Brain pericyte (primary cell): ENCODE measurements at regions not wholly inside any gene's neighbourhood (a gene's known extent, or its start where the extent isn't known, plus 50 kb on each side); places are given as distances from the start of the nearest gene placed in this dataset.

ENCODE experiments used
- DNase-seq: peaks from one replicate; pipeline ENCODE4 v3.0.0-alpha.2; 2012; ENCODE audit warnings: low read depth, low spot score

GRCh38 chr20:17017232-17017631 lies 209.6 kb upstream of the PCSK2 start:
- DNase-seq: no peak

GRCh38 chr20:17021481-17021880 lies 205.4 kb upstream of the PCSK2 start:
- DNase-seq: no peak

GRCh38 chr20:17023036-17023435 lies 203.8 kb upstream of the PCSK2 start:
- DNase-seq: no peak

- DNase-seq: no peak
These were observed 203.0 kb upstream of the PCSK2 start for GRCh38 chr20:17023806-17024205.

DNA sequence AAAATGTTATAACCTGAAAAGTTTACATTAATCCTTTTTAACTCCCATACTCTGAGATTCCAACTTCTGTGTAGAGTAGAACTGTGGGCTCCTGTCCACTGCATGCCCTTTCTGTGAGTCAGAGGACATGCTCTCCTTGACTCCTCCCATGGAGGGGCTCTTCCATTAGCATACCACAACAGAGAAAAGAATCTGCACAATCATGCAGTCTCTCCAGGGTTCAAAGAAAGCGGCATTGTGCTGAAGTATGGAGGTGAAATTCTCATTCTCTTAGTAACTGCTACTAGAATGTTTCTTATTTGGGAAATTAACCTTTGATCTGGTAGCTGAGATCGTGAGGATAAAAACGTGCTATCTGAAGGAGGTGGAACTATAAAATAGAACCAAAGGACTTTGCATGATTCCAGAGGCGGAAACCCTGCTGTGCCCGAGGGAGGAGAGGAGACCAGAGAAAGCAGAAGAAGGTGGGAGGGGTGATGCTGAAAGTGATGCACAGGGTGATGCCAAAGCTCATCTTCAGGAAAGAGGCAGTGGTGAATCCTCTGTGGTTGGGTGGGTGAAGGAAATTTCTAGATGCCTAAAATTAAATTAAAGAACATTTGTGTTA lies 202.2 kb upstream of the PCSK2 start:
- DNase-seq: no peak

DNA sequence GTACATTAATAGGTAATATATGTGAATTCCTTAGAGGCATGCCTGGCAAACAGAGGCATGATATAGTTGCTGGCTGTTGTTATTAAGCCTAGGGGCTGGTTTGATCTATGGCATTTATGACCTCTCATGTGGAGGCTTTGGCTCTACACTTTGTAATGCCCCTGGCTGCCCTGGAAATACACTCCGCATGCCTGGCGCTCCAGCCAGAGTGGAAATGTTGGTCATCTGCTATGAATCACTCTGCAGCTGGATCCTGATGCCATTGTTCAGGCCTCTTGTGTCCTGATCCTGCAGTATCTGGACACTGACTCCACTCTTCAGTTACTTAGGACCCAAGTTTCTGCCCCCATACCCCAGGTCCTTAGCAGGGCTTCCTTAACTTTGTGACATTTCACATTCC lies 200.5 kb upstream of the PCSK2 start:
- DNase-seq: no peak

GRCh38 chr20:17029698-17030097 lies 197.1 kb upstream of the PCSK2 start:
- no peak for DNase-seq

- DNase-seq: no peak
These were observed 190.3 kb upstream of the PCSK2 start for GRCh38 chr20:17036541-17036940.

DNA sequence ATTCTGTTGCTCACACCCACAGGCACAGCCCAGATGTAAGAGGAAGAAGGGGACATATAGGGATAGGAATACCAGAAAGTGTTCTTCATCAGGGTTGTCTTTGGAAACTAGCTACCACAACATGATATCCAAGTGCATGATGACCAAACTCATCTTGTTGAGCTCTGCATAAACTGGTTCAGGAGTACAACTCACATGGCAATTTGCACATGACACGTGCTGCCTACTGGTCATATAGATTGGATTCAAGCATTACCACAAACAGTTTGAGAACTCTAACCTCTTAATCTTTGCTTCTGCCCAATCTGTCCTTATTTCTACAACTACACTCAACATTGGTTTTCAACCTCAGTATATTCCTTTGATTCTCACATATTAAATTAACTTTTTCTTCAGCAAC lies 184.7 kb upstream of the PCSK2 start:
- no peak for DNase-seq

DNA sequence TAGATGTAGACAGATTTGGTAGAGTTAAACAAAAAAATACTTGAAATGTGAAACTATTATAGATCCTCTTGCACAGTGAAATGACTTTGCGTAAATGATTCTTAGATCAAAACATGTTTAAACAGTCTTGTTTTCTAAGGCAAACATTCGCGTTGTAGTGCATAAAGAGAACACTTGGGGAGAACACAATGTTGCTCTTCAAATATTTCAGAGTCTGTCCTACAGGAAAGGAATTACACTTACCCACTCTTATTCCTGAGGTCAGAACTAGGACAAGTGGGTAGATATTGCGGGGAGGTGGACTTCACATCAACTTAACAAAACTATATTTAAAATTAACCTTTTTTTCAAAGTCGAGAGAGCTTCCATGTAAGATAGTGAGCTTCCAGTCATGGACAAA lies 183.5 kb upstream of the PCSK2 start:
- no peak for DNase-seq

DNA sequence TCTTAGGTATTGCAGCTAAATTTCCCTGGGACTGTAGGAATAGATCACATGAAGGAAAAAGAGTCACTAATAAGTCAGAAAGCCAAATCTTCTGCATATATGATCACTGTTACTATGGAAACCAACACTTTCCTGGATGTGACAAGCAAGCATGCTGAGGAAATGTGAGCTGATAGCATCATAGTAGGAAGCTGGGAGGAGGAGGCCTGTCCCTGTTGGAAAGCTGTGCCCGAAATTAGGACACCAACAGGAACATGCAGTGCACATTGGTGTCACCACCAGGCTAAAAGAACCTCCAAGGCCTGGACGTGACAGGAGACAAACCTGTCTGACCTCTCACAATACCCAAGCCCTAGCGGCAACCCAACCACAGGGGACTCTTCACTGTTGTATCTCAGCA lies 181.9 kb upstream of the PCSK2 start:
- DNase-seq: no peak

- DNase-seq: no peak
These were observed 167.4 kb upstream of the PCSK2 start for GRCh38 chr20:17059465-17059864.

GRCh38 chr20:17061715-17062114 lies 165.1 kb upstream of the PCSK2 start:
- DNase-seq: no peak

DNA sequence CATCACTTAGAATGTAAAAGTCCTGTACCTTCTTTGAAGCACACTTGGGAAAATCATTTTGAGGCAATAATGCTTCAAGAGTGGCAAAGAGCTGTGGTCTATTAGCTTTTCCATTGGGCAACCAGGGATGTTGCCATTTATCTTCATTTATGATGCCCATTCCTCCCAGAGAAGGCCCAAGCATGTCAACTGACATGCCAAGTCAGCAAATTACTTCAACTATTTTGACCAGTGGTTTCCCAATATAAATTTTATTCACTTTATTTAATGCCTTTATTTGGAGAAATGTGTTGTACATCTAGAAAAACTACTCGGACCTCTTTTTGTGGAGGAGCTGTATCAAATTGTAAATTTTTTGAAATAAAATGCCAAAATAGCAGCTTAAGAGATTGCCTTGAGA lies 164.1 kb upstream of the PCSK2 start:
- no peak for DNase-seq

GRCh38 chr20:17066902-17067301 lies 159.9 kb upstream of the PCSK2 start:
- no peak for DNase-seq

DNA sequence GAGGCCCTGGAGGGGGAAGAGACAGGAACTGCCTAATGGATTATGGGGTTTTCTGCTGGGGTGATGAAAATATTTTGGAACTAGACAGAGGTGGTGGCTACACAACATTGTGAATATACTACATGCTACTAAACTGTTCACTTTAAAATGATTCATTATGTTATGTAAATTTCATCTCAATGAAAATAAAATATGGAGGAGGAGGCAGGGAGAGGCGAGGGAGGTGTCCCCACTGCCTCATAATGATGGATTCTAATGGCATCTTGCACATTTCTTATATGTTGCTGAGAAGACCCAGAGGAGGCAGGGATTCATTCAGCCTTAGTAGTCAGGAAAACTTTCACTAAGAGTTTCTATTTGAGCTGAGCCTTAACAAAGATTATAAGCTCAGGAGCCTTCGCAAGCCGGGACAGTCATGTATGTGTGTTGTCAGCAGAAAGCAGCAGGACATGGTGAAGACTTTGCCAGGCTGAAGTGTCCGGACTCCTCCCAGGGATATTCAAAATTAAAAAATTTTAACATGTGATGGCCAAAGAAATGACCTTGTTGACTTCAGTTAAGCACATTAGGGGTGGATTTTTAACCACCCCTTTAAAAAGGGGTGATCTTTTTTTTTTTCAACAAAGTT lies 158.6 kb upstream of the PCSK2 start:
- no peak for DNase-seq

DNA sequence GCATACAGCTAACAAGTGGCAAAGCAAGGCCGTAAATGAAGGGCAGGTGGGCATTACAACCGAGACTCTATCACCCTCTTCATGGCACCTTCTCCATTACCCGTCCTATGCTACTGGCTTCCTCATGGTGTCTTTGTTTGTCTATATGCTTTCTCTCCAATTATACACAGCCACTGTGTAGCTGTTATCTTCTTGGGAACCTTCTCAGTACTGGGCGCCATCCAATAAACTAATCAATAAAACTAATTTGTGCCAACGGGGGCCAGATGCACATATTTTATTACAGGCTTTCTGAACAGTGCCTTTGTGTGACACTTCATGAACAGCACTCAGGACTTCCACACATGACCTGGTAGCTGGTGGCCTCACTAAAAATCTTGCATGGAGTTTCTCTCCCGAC lies 149.8 kb upstream of the PCSK2 start:
- DNase-seq: no peak

- DNase-seq: no peak
These were observed 143.1 kb upstream of the PCSK2 start for GRCh38 chr20:17083738-17084137.

GRCh38 chr20:17084909-17085308 lies 141.9 kb upstream of the PCSK2 start:
- DNase-seq: no peak

GRCh38 chr20:17093782-17094181 lies 133.1 kb upstream of the PCSK2 start:
- no peak for DNase-seq

DNA sequence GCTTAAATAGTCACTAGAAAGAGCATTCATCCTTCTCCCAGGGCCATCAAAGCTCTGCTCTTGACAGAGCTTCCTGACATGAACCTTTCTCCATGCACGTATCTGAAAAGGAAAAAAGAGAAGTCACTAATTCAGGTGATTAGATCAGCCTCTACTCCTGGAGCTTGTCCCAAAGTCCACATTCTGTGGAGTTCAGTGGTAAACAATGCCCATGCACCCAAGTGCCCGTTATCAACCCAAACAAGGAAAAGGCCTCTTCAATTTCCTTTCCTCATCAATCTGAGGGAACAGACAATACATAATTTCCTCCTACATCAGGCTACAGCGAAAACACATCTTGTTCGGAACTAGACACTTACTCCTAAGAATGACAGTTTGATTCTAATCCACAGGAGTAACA lies 129.2 kb upstream of the PCSK2 start:
- DNase-seq: no peak

GRCh38 chr20:17100506-17100905 lies 126.3 kb upstream of the PCSK2 start:
- DNase-seq: no peak

GRCh38 chr20:17107127-17107526 lies 119.7 kb upstream of the PCSK2 start:
- DNase-seq: no peak

GRCh38 chr20:17108896-17109295 lies 117.9 kb upstream of the PCSK2 start:
- DNase-seq: no peak
